Keratinocyte (primary cell): ENCODE measurements at regions not wholly inside any gene's neighbourhood (a gene's known extent, or its start where the extent isn't known, plus 50 kb on each side); places are given as distances from the start of the nearest gene placed in this dataset.

ENCODE experiments used
- DNase-seq: peaks from one replicate; pipeline ENCODE4 v3.0.0-alpha.2; 2011; ENCODE audit warnings: low read depth, missing footprints, low spot score
- FAIRE-seq: peaks from 2 replicates; lab custom pipeline; 2011; peaks lifted over from hg19 to GRCh38; lab: Jason Lieb, UNC
- H2AFZ ChIP-seq: 2 replicates; pipeline ENCODE4 v1.6.0; 2012; ENCODE audit warnings: low read length, control low read depth, inconsistent platforms; ENCODE audit not compliant: control insufficient read depth
- H3K27ac ChIP-seq: 2 replicates; pipeline ENCODE4 v1.5.1; 2011; ENCODE audit warnings: low read length; ENCODE audit not compliant: control insufficient read depth, insufficient read depth
- H3K27me3 ChIP-seq: 3 replicates; pipeline ENCODE4 v1.6.0; 2011; ENCODE audit warnings: low read length; ENCODE audit not compliant: control insufficient read depth, insufficient read depth; ENCODE audit errors: extremely low read depth
- H3K36me3 ChIP-seq, 2 experiments: 2 replicates in 1 of 2; 3 replicates in 1 of 2; pipeline ENCODE4 v1.5.1; 2011; ENCODE audit warnings: low read length in 2 of 2, mild to moderate bottlenecking in 1 of 2; ENCODE audit not compliant: control insufficient read depth in 2 of 2, insufficient read depth in 2 of 2; ENCODE audit errors: extremely low read depth in 1 of 2
- H3K4me1 ChIP-seq: 3 replicates; pipeline ENCODE4 v1.5.1; 2011; ENCODE audit warnings: low read length; ENCODE audit not compliant: control insufficient read depth, insufficient read depth; ENCODE audit errors: extremely low read depth
- H3K4me2 ChIP-seq: 3 replicates; pipeline ENCODE4 v1.6.0; 2011; ENCODE audit warnings: low read depth, low read length; ENCODE audit not compliant: control insufficient read depth, insufficient read depth; ENCODE audit errors: extremely low read depth
- H3K4me3 ChIP-seq, 3 experiments: fragments of 200-600 bp in 1 of 3; sonication (generic) in 1 of 3; 2 replicates in 2 of 3; 3 replicates in 1 of 3; pipeline ENCODE4 v1.5.1; 2011 to 2016; ENCODE audit warnings: low read length in 3 of 3, mild to moderate bottlenecking in 3 of 3, control low read depth in 2 of 3, inconsistent platforms in 1 of 3, low read depth in 1 of 3, mixed read lengths in 1 of 3, mixed run types in 1 of 3, moderate library complexity in 1 of 3; ENCODE audit not compliant: control insufficient read depth in 2 of 3, insufficient read depth in 2 of 3; ENCODE audit errors: extremely low read depth in 1 of 3
- H3K79me2 ChIP-seq: 2 replicates; pipeline ENCODE4 v1.6.0; 2012; ENCODE audit warnings: low read length; ENCODE audit not compliant: control insufficient read depth, insufficient read depth
- H3K9ac ChIP-seq: 3 replicates; pipeline ENCODE4 v1.6.0; 2011; ENCODE audit warnings: low read length; ENCODE audit not compliant: control insufficient read depth, insufficient read depth; ENCODE audit errors: extremely low read depth
- H3K9me1 ChIP-seq: 3 replicates; pipeline ENCODE4 v1.6.0; 2011; ENCODE audit warnings: low read length; ENCODE audit not compliant: control insufficient read depth, insufficient read depth; ENCODE audit errors: extremely low read depth
- H3K9me3 ChIP-seq: 2 replicates; pipeline ENCODE4 v1.5.1; 2012; ENCODE audit warnings: low read depth, low read length; ENCODE audit not compliant: control insufficient read depth
- H4K20me1 ChIP-seq: 3 replicates; pipeline ENCODE4 v1.6.0; 2011; ENCODE audit warnings: low read length; ENCODE audit not compliant: control insufficient read depth, insufficient read depth; ENCODE audit errors: extremely low read depth
- CTCF ChIP-seq, 3 experiments: IDR thresholded peaks in 1 of 3; conservative IDR thresholded peaks in 1 of 3; optimal IDR thresholded peaks in 1 of 3; 2 replicates in 2 of 3; 3 replicates in 1 of 3; pipeline versions ENCODE3 to v1.5.1; 2011; ENCODE audit warnings: low read length in 3 of 3, mild to moderate bottlenecking in 3 of 3, moderate library complexity in 2 of 3, control low read depth in 1 of 3, inconsistent platforms in 1 of 3; ENCODE audit not compliant: insufficient read depth in 2 of 3; ENCODE audit errors: extremely low read depth in 1 of 3
- EZH2 ChIP-seq: IDR thresholded peaks from one replicate; pipeline ENCODE4 v1.6.1; 2012; ENCODE audit warnings: inconsistent platforms, mild to moderate bottlenecking, low read length, moderate library complexity
- dilution Hi-C: fragments of 300-500 bp; cut with MboI; formaldehyde crosslinking; loops from one replicate; pipeline ENCODE4 v1.7.0; 2020; ENCODE audit warnings: low sequenced_read_pairs; ENCODE audit not compliant: extremely low pct_ligation_motif_present

DNA sequence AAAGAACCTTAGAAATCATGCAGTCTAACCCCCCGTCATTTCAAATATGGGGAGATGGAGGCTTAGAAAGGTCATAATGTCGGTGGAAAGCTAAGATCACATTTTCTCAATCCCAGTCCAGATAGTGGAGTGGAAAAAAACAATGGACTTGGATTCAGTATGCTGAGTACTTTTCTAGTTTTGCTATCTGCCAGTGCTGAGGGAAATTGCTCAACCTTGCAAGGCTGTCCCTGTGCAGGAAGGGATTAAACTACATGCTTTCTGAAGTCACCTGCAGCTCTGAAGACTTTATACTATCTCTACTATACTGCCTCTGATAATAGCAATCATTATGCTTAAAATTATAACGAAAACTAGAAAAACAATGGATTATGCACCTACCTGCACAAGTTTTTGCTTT, 272.8 kb downstream of the LRIG3 start:
- no peak overlapping the region for H3K9ac ChIP-seq
- no peak overlapping the region for H3K4me3 ChIP-seq
- TF ChIP-seq EZH2 (no peak), CTCF (optimal IDR thresholded peaks at IDR 0.05 in 1 of 3, IDR thresholded peaks at IDR 0.05 in 1 of 3, conservative IDR thresholded peaks at IDR 0.05 in 1 of 3; ENCODE audit: extremely low read depth in 1 of 3, insufficient read depth in 2 of 3, low read length in 3 of 3) (no peak)
- dilution Hi-C loops, result no loop called here
- H3K79me2 ChIP-seq, result no peaks in the 10 kb centered on the region
- H3K4me1 ChIP-seq, result peaks cover 3% of the 10 kb centered on the region
- no peaks in the 10 kb centered on the region for H4K20me1 ChIP-seq
- DNase-seq (no peak), FAIRE-seq (no peak)
- H3K4me2 ChIP-seq, result no peak overlapping the region
- no peak overlapping the region for H3K27ac ChIP-seq
- H3K9me3 ChIP-seq, result no peaks in the 10 kb centered on the region
- H3K36me3 ChIP-seq, result no peaks in the 10 kb centered on the region
- no peaks in the 10 kb centered on the region for H3K27me3 ChIP-seq
- H3K9me1 ChIP-seq, result no peaks in the 10 kb centered on the region
- H2AFZ ChIP-seq, result no peak overlapping the region

DNA sequence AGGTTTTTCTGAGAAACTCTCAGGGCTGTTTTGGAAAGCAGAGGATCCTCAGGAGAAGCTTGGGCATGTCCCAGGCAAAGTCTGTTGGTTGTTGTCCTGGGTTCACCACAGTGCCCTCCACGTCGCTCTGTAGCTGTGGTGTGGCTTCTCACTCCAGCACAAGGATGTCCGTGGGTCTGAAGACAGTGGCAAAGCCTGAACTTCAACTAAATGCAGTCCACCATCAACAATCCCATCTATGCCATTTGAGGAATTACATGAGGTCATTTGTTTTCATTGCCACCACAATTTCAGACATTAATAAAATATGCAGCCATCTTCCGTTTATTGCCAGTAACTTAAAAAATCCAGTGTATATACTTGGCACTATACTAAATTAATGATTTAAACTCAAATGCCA, 272.1 kb downstream of the LRIG3 start:
- Histone ChIP-seq H3K9me1 (no peaks in the 10 kb centered on the region), H3K4me2 (peak overlapping the region; percentile 1), H2AFZ (peak overlapping the region; percentile 28), H3K9ac (no peak overlapping the region), H3K27ac (no peak overlapping the region), H3K9me3 (no peaks in the 10 kb centered on the region), H3K79me2 (no peaks in the 10 kb centered on the region), H3K4me3 (no peak overlapping the region), H3K4me1 (peaks cover 3% of the 10 kb centered on the region), H3K27me3 (no peaks in the 10 kb centered on the region), H4K20me1 (no peaks in the 10 kb centered on the region), H3K36me3 (no peaks in the 10 kb centered on the region)
- dilution Hi-C loops, result no loop called here
- FAIRE-seq, result no peak
- TF ChIP-seq CTCF (optimal IDR thresholded peaks at IDR 0.05 in 1 of 3, IDR thresholded peaks at IDR 0.05 in 1 of 3, conservative IDR thresholded peaks at IDR 0.05 in 1 of 3; ENCODE audit: extremely low read depth in 1 of 3, insufficient read depth in 2 of 3, low read length in 3 of 3) (no peak), EZH2 (no peak)
- DNase-seq, result no peak
